ENCODE measurements at regions not wholly inside any gene's neighbourhood (a gene's known extent, or its start where the extent isn't known, plus 50 kb on each side); places are given as distances from the start of the nearest gene placed in this dataset.

- no peak for TF ChIP-seq CTCF (IDR thresholded peaks at IDR 0.05)
- TF ChIP-seq POLR2A (IDR thresholded peaks at IDR 0.05), result no peak
Observed at GRCh38 chr12:89831310-89832095, 122.9 kb upstream of the ATP2B1 start.

All from transverse colon (tissue), 3 donors.